K562 (cell line): ENCODE measurements at regions not wholly inside any gene's neighbourhood (a gene's known extent, or its start where the extent isn't known, plus 50 kb on each side); places are given as distances from the start of the nearest gene placed in this dataset.
A peak's percentile ranks its signal among the peaks of the same experiment; 100 is the strongest.

Source experiments
- ATAC-seq: fragments of 200-7000 bp; cut with Tn5 transposase; 3 replicates; pipeline ENCODE4 v1.9.1; 2020; ENCODE audit warnings: moderate library complexity
- BruUV-seq: library from RNA; stranded (reverse); fragments of 400-500 nt; replicated peaks from 2 replicates; lab custom pipeline; 2021; lab: Mats Ljungman, UMichigan
- CTCF ChIA-PET: fragments of 300-600 bp; formaldehyde crosslinking; extraction: SDS; loops from one replicate; lab custom pipeline; 2021; ENCODE audit warnings: low intra/inter-chr PET ratio; lab: Yijun Ruan, JAX
- POLR2A ChIA-PET: fragments of 300-600, 350-650 bp; sonication (Branson Sonifier 250); formaldehyde crosslinking; extraction: SDS; loops from one replicate; lab custom pipeline; 2021; ENCODE audit warnings: antibody characterized with exemption, inconsistent platforms; lab: Yijun Ruan, JAX
- DNase-seq, 4 experiments: peaks; one replicate each; pipeline versions ENCODE4 v3.0.0 to v3.0.0-alpha.2; 2011 to 2018; ENCODE audit warnings: low spot score in 3 of 4, mixed read lengths in 3 of 4; ENCODE audit errors: extremely low read depth in 1 of 4
- FAIRE-seq: peaks from 2 replicates; lab custom pipeline; 2011; peaks lifted over from hg19 to GRCh38; lab: Jason Lieb, UNC
- H2AFZ ChIP-seq: 2 replicates; pipeline ENCODE4 v1.6.0; 2011; ENCODE audit warnings: low read depth, low read length, control low read depth, inconsistent platforms
- H3K27ac ChIP-seq: fragments of 200-600 bp; 3 replicates; pipeline ENCODE4 v1.8.0; 2011; ENCODE audit warnings: low read depth, mild to moderate bottlenecking, control low read depth, inconsistent platforms, low read length, moderate library complexity, mixed read lengths; ENCODE audit errors: extremely low read depth
- H3K27me3 ChIP-seq, 2 experiments: fragments of 300-600 bp in 1 of 2; 2 replicates in 1 of 2; 3 replicates in 1 of 2; pipeline versions ENCODE4 v1.6.0 to v1.8.0; 2011; ENCODE audit warnings: inconsistent platforms in 2 of 2, low read length in 2 of 2, mild to moderate bottlenecking in 1 of 2, mixed read lengths in 1 of 2, moderate library complexity in 1 of 2; ENCODE audit not compliant: control insufficient read depth in 2 of 2, insufficient read depth in 2 of 2
- H3K36me3 ChIP-seq: fragments of 300-600 bp; 3 replicates; pipeline ENCODE4 v1.8.0; 2011; ENCODE audit warnings: mild to moderate bottlenecking, low read length, inconsistent platforms; ENCODE audit not compliant: control insufficient read depth, insufficient read depth
- H3K4me1 ChIP-seq, 2 experiments: fragments of 200-600 bp in 1 of 2; replicated peaks in 1 of 2; 2 replicates in 1 of 2; 3 replicates in 1 of 2; pipeline versions ENCODE4 v1.5.1 to v1.8.0; 2011; ENCODE audit warnings: inconsistent platforms in 2 of 2, low read length in 2 of 2, mild to moderate bottlenecking in 1 of 2, mixed read lengths in 1 of 2, moderate library complexity in 1 of 2; ENCODE audit not compliant: control insufficient read depth in 2 of 2, insufficient read depth in 2 of 2
- H3K4me2 ChIP-seq: 2 replicates; pipeline ENCODE4 v1.6.1; 2011; ENCODE audit warnings: low read length, control low read depth, inconsistent platforms, mixed read lengths; ENCODE audit not compliant: insufficient read depth
- H3K4me3 ChIP-seq: fragments of 200-600 bp; sonication (generic), shearing (Covaris generic); 2 replicates; pipeline ENCODE4 v1.5.1; 2016; ENCODE audit warnings: control low read depth, inconsistent platforms
- H3K79me2 ChIP-seq: fragments of 200-600 bp; 3 replicates; pipeline ENCODE4 v1.8.0; 2011; ENCODE audit warnings: low read length, inconsistent platforms; ENCODE audit not compliant: control insufficient read depth, insufficient read depth
- H3K9ac ChIP-seq, 2 experiments: 2 replicates each; pipeline versions ENCODE4 v1.6.0 to v1.6.1; 2011; ENCODE audit warnings: low read depth in 2 of 2, low read length in 2 of 2, control low read depth in 1 of 2, inconsistent platforms in 1 of 2, mild to moderate bottlenecking in 1 of 2, mixed read lengths in 1 of 2; ENCODE audit not compliant: insufficient read depth in 1 of 2
- H3K9me1 ChIP-seq: one replicate; pipeline ENCODE4 v1.6.0; 2011; ENCODE audit warnings: inconsistent platforms, mild to moderate bottlenecking, low read length, moderate library complexity; ENCODE audit not compliant: control insufficient read depth, insufficient read depth
- H3K9me3 ChIP-seq: replicated peaks from 2 replicates; pipeline ENCODE4 v1.5.1; 2011; ENCODE audit warnings: low read depth, low read length, inconsistent platforms; ENCODE audit not compliant: control insufficient read depth, insufficient read depth
- H4K20me1 ChIP-seq: replicated peaks from 2 replicates; pipeline ENCODE4 v1.6.1; 2011; ENCODE audit warnings: low read length, inconsistent platforms, mixed read lengths; ENCODE audit not compliant: control insufficient read depth, insufficient read depth
- CBFA2T3 ChIP-seq: fragments of 450-650 bp; IDR thresholded peaks from 2 replicates; pipeline ENCODE4 v1.6.1; 2017
- PCBP1 ChIP-seq: fragments of 200-400 bp; formaldehyde crosslinking; IDR thresholded peaks from 2 replicates; pipeline ENCODE4 v1.6.1; 2018; ENCODE audit warnings: mild to moderate bottlenecking, low read depth, low read length; ENCODE audit not compliant: poor library complexity, severe bottlenecking
- SAFB2 ChIP-seq: fragments of 200-400 bp; formaldehyde crosslinking; IDR thresholded peaks from 2 replicates; pipeline ENCODE4 v1.6.1; 2018; ENCODE audit warnings: borderline replicate concordance, low read length, low read depth, moderate library complexity; ENCODE audit not compliant: severe bottlenecking
- ZNF174 ChIP-seq: fragments of 250-450 bp; sonication (Bioruptor Pico); IDR thresholded peaks from 2 replicates; pipeline ENCODE4 v1.4.0; 2020; ENCODE audit warnings: mild to moderate bottlenecking
- ZNF431 ChIP-seq: sonication (generic); formaldehyde crosslinking; IDR thresholded peaks from 2 replicates; pipeline ENCODE4 v1.8.0; 2022; ENCODE audit warnings: mild to moderate bottlenecking, missing genetic modification reagents
- ZNF586 ChIP-seq: fragments of 450-650 bp; formaldehyde crosslinking; conservative IDR thresholded peaks from 2 replicates; pipeline ENCODE4 v1.4.0; 2020; ENCODE audit warnings: mild to moderate bottlenecking, moderate library complexity
- WGBS: fragments of 100-300 bp; shearing (Covaris generic); methylation state at CpG from one replicate; pipeline ENCODE4 v1.1.6; 2016; ENCODE audit warnings: low coverage, mixed read lengths; ENCODE audit not compliant: insufficient coverage; ENCODE audit errors: missing lambda C conversion rate; 5-methylcytosine and 5-hydroxymethylcytosine counted together
- in situ Hi-C: fragments of 300-500 bp; cut with MboI; formaldehyde crosslinking; loops from 4 replicates; pipeline ENCODE4 v1.15.0; 2018; ENCODE audit warnings: inconsistent platforms, mixed read lengths
- intact Hi-C: fragments of 100-400 bp; cut with micrococcal nuclease; formaldehyde crosslinking; loops from 2 replicates; pipeline ENCODE4 v1.14.2; 2022
- TF ChIP-seq, protein P1 (sequence below): sonication (generic); formaldehyde crosslinking; IDR thresholded peaks from 2 replicates; pipeline ENCODE4 v1.8.1; 2023; ENCODE audit warnings: mild to moderate bottlenecking, missing genetic modification reagents

DNA sequence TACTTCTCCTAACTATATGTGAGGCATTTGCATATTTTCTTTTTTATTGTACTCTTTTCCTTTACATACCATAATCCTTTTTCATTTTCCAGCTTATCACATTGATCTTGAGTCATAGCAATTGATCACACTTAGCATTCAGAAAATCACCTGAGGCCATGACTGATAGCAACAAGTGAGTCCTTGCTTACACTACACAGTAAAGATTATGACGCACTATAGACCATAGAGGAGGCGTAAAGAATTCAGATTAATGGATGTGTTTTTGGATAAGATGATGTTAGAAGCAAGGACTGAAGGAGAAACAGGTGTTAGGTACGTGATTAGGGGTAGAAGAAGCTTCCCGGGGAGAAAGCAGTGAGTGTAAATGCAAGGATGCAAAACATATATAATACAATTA lies 637.7 kb downstream of the ETNK1 start:
- ATAC-seq, result no peak
- BruUV-seq, result no TSS peak
- H3K4me1 ChIP-seq, result no peaks in the 10 kb centered on the region
- in situ Hi-C loops, result no loop called here
- peak; percentile 63 for TF ChIP-seq CBFA2T3
- TF ChIP-seq PCBP1, result no peak
- TF ChIP-seq, all 486 proteins: peak for 1
- no peak overlapping the region for H3K4me3 ChIP-seq
- no peaks in the 10 kb centered on the region for H3K9me3 ChIP-seq
- ChIA-PET POLR2A (no interaction called here), CTCF (no interaction called here)
- 22% methylated on average over 4 of the region's 4 CpGs for WGBS
- H3K36me3 ChIP-seq, result no peaks in the 10 kb centered on the region
- intact Hi-C loops, result no loop called here
- H3K27me3 ChIP-seq, result no peaks in the 10 kb centered on the region
- no peaks in the 10 kb centered on the region for H4K20me1 ChIP-seq
- no peak overlapping the region for H2AFZ ChIP-seq
- no peaks in the 10 kb centered on the region for H3K9me1 ChIP-seq
- no peaks in the 10 kb centered on the region for H3K79me2 ChIP-seq
- H3K27ac ChIP-seq, result no peak overlapping the region
- H3K9ac ChIP-seq, result no peak overlapping the region
- H3K4me2 ChIP-seq, result no peak overlapping the region
- DNase-seq, result peak in 2 of 4 experiments; percentile 9 to 10
- no peak for FAIRE-seq

DNA sequence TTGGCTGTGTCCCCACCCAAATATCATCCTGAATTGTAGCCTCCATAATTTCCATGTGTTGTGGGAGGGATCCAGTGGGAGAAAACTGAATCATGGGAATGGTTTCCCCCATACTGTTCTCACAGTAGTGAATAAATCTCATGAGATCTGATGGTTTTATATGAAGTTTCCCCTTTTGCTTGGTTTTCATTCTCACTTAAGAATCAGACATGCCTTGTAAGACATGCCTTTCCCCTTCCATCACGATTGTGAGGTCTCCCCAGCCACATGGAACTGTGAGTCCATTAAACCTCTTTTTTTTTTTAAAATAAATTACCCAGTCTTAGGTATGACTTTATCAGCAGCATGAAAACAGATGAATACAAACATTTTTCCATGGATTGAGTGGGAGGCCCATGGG lies 652.9 kb downstream of the ETNK1 start:
- in situ Hi-C loops, result no loop called here
- Histone ChIP-seq H3K4me1 (no peaks in the 10 kb centered on the region), H3K4me3 (no peak overlapping the region), H3K4me2 (no peak overlapping the region), H3K79me2 (no peaks in the 10 kb centered on the region), H3K36me3 (no peaks in the 10 kb centered on the region), H3K27ac (no peak overlapping the region), H2AFZ (no peak overlapping the region), H3K9me1 (no peaks in the 10 kb centered on the region), H3K9me3 (no peaks in the 10 kb centered on the region), H3K9ac (no peak overlapping the region), H3K27me3 (no peaks in the 10 kb centered on the region), H4K20me1 (no peaks in the 10 kb centered on the region)
- ChIA-PET CTCF (no interaction called here), POLR2A (no interaction called here)
- TF ChIP-seq ZNF586 (no peak), ZNF174 (CRISPR knock-in tag) (no peak), SAFB2 (no peak), ZNF431 (CRISPR knock-in tag) (peak; percentile 90)
- TF ChIP-seq, protein P1, sequence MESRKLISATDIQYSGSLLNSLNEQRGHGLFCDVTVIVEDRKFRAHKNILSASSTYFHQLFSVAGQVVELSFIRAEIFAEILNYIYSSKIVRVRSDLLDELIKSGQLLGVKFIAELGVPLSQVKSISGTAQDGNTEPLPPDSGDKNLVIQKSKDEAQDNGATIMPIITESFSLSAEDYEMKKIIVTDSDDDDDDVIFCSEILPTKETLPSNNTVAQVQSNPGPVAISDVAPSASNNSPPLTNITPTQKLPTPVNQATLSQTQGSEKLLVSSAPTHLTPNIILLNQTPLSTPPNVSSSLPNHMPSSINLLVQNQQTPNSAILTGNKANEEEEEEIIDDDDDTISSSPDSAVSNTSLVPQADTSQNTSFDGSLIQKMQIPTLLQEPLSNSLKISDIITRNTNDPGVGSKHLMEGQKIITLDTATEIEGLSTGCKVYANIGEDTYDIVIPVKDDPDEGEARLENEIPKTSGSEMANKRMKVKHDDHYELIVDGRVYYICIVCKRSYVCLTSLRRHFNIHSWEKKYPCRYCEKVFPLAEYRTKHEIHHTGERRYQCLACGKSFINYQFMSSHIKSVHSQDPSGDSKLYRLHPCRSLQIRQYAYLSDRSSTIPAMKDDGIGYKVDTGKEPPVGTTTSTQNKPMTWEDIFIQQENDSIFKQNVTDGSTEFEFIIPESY, result no peak
- no peak for DNase-seq
- 17% methylated on average over 1 of the region's 1 CpG for WGBS
- ATAC-seq, result no peak
- no peak for FAIRE-seq
- BruUV-seq, result no TSS peak
- intact Hi-C loops, result no loop called here
